ENCODE measurements at regions not wholly inside any gene's neighbourhood (a gene's known extent, or its start where the extent isn't known, plus 50 kb on each side); places are given as distances from the start of the nearest gene placed in this dataset.

DNA sequence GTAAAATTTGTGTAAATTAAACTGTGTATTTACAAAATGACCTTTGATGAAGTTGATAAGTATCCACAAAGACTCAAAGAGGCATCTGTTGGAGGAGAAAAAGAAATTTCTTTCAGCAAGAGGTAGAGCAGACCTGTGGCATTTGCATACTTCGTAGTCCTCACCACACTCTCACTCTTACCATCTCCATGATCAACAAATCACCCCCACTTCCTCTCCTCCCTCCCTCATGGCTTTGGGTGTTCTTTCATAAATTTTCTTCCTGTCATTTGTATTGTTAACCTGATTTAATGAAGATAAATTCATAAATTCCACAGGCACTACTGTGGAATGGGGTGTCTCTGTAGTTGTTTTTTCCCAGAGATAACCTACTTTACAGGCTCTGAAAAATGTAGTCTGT, 366.5 kb downstream of the ZNF674 start:
- no peak for TF ChIP-seq POLR2A (IDR thresholded peaks at IDR 0.05)
- TF ChIP-seq, protein P1, sequence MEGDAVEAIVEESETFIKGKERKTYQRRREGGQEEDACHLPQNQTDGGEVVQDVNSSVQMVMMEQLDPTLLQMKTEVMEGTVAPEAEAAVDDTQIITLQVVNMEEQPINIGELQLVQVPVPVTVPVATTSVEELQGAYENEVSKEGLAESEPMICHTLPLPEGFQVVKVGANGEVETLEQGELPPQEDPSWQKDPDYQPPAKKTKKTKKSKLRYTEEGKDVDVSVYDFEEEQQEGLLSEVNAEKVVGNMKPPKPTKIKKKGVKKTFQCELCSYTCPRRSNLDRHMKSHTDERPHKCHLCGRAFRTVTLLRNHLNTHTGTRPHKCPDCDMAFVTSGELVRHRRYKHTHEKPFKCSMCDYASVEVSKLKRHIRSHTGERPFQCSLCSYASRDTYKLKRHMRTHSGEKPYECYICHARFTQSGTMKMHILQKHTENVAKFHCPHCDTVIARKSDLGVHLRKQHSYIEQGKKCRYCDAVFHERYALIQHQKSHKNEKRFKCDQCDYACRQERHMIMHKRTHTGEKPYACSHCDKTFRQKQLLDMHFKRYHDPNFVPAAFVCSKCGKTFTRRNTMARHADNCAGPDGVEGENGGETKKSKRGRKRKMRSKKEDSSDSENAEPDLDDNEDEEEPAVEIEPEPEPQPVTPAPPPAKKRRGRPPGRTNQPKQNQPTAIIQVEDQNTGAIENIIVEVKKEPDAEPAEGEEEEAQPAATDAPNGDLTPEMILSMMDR (IDR thresholded peaks at IDR 0.05) = no peak
- no peak for TF ChIP-seq POLR2AphosphoS5 (IDR thresholded peaks at IDR 0.05)
- no peak for TF ChIP-seq EP300 (IDR thresholded peaks at IDR 0.05)
